MM.1S (cell line): ENCODE measurements at regions not wholly inside any gene's neighbourhood (a gene's known extent, or its start where the extent isn't known, plus 50 kb on each side); places are given as distances from the start of the nearest gene placed in this dataset.

Experiments
- DNase-seq: peaks from one replicate; pipeline ENCODE4 v3.0.0-alpha.2; 2015
- H2AFZ ChIP-seq: fragments of 300-600 bp; sonication (generic); 2 replicates; pipeline ENCODE4 v1.6.0; 2016; ENCODE audit warnings: antibody characterized with exemption, low read length
- H3F3A ChIP-seq: fragments of 300-600 bp; sonication (generic); 2 replicates; pipeline ENCODE4 v1.6.1; 2016; ENCODE audit warnings: mild to moderate bottlenecking, antibody characterized with exemption, low read length, moderate library complexity, mixed read lengths; ENCODE audit not compliant: insufficient read depth
- H3K27ac ChIP-seq: fragments of 300-600 bp; sonication (generic); 2 replicates; pipeline ENCODE4 v1.5.1; 2016; ENCODE audit warnings: mild to moderate bottlenecking, low read length
- H3K27me3 ChIP-seq: fragments of 300-600 bp; sonication (generic); replicated peaks from 2 replicates; pipeline ENCODE4 v1.6.0; 2016; ENCODE audit warnings: low read length; ENCODE audit not compliant: insufficient read depth
- H3K36me3 ChIP-seq: fragments of 300-600 bp; sonication (generic); replicated peaks from 2 replicates; pipeline ENCODE4 v1.6.1; 2016; ENCODE audit warnings: mild to moderate bottlenecking, low read length, mixed read lengths; ENCODE audit not compliant: insufficient read depth
- H3K4me1 ChIP-seq: fragments of 300-600 bp; sonication (generic); 2 replicates; pipeline ENCODE4 v1.6.1; 2016; ENCODE audit warnings: low read length, mixed read lengths
- H3K4me2 ChIP-seq: fragments of 300-600 bp; sonication (generic); 2 replicates; pipeline ENCODE4 v1.6.0; 2016; ENCODE audit warnings: low read depth, low read length
- H3K4me3 ChIP-seq: fragments of 300-600 bp; sonication (generic); 2 replicates; pipeline ENCODE4 v1.5.1; 2016; ENCODE audit warnings: low read length, mixed read lengths
- H3K79me2 ChIP-seq: fragments of 300-600 bp; sonication (generic); 2 replicates; pipeline ENCODE4 v1.6.1; 2016; ENCODE audit warnings: mixed run types, low read length, mixed read lengths
- H3K9ac ChIP-seq: fragments of 300-600 bp; sonication (generic); 2 replicates; pipeline ENCODE4 v1.6.1; 2016; ENCODE audit warnings: low read length, mixed read lengths
- H3K9me2 ChIP-seq: fragments of 300-600 bp; sonication (generic); replicated peaks from 2 replicates; pipeline ENCODE4 v1.6.1; 2016; ENCODE audit warnings: mild to moderate bottlenecking, low read length, mixed read lengths; ENCODE audit not compliant: insufficient read depth
- H3K9me3 ChIP-seq: fragments of 300-600 bp; sonication (generic); replicated peaks from 2 replicates; pipeline ENCODE4 v1.6.1; 2016; ENCODE audit warnings: mild to moderate bottlenecking, low read length, mixed read lengths; ENCODE audit not compliant: insufficient read depth
- H4K20me1 ChIP-seq: fragments of 300-600 bp; sonication (generic); 2 replicates; pipeline ENCODE4 v1.6.1; 2016; ENCODE audit warnings: mild to moderate bottlenecking, low read length, moderate library complexity, mixed read lengths; ENCODE audit not compliant: insufficient read depth
- EZH2 ChIP-seq: fragments of 300-600 bp; sonication (generic); optimal IDR thresholded peaks from 2 replicates; pipeline ENCODE3; 2017; ENCODE audit warnings: low read depth, mild to moderate bottlenecking, antibody characterized with exemption, low read length, mixed read lengths
- EZH2phosphoT487 ChIP-seq: fragments of 300-600 bp; sonication (generic); IDR thresholded peaks from 2 replicates; pipeline ENCODE4 v1.6.1; 2018; ENCODE audit warnings: antibody characterized with exemption, low read length
- TF ChIP-seq, protein P1 (sequence below): fragments of 300-600 bp; sonication (generic); IDR thresholded peaks from 2 replicates; pipeline ENCODE4 v1.5.1; 2016; ENCODE audit warnings: antibody characterized with exemption, low read length, mixed read lengths

DNA sequence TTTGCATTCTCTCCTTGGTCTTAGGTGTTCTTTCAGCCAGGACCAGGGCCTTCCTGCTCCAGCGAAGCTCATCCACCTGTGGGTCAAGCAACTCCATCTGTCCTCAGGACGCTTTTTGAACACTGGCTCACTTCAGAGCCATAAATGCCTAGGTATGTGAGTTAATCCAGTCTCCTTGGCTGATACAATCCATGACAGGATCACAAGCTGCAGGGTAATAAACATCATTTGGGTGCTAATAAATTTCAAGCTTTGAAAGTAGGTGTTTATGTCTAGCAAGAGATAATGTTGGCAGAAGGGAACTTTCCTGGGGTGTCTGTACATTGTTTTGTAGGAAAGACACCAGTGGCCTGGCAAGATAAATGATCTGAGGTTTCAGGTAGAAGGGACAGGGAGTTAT, 159.2 kb upstream of the TUT7 start:
- Histone ChIP-seq H2AFZ (no peak overlapping the region), H3K27me3 (no peaks in the 10 kb centered on the region), H3K36me3 (no peaks in the 10 kb centered on the region), H4K20me1 (no peaks in the 10 kb centered on the region), H3K9me3 (no peaks in the 10 kb centered on the region), H3F3A (no peaks in the 10 kb centered on the region), H3K4me1 (no peaks in the 10 kb centered on the region), H3K79me2 (no peaks in the 10 kb centered on the region), H3K9ac (no peak overlapping the region), H3K4me2 (no peak overlapping the region), H3K27ac (no peak overlapping the region), H3K4me3 (no peak overlapping the region), H3K9me2 (no peaks in the 10 kb centered on the region)
- DNase-seq, result no peak
- TF ChIP-seq EZH2phosphoT487 (no peak), EZH2 (no peak)
- TF ChIP-seq, protein P1, sequence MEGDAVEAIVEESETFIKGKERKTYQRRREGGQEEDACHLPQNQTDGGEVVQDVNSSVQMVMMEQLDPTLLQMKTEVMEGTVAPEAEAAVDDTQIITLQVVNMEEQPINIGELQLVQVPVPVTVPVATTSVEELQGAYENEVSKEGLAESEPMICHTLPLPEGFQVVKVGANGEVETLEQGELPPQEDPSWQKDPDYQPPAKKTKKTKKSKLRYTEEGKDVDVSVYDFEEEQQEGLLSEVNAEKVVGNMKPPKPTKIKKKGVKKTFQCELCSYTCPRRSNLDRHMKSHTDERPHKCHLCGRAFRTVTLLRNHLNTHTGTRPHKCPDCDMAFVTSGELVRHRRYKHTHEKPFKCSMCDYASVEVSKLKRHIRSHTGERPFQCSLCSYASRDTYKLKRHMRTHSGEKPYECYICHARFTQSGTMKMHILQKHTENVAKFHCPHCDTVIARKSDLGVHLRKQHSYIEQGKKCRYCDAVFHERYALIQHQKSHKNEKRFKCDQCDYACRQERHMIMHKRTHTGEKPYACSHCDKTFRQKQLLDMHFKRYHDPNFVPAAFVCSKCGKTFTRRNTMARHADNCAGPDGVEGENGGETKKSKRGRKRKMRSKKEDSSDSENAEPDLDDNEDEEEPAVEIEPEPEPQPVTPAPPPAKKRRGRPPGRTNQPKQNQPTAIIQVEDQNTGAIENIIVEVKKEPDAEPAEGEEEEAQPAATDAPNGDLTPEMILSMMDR, result no peak

DNA sequence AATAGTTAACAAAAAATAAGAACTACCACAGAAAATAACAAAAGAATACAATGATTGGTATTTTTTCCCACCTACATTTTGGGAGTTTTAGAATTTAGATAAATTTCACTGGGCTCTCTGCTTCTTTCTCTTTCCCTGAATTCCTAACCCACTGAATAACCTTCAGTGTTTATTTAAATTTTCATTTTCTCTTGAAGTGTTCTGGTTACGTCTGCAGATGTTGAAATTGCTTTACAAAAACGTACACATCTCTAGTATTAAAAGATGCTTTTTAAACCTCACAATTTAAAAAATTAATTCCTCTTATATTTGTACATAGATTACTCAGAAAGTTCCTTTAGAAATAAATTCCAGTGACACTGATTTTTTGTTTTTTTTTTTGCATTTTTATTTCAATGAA, 158.7 kb upstream of the TUT7 start:
- Histone ChIP-seq H3K27ac (no peak overlapping the region), H3K4me1 (no peaks in the 10 kb centered on the region), H3F3A (no peaks in the 10 kb centered on the region), H3K4me3 (no peak overlapping the region), H3K36me3 (no peaks in the 10 kb centered on the region), H3K4me2 (no peak overlapping the region), H3K9ac (no peak overlapping the region), H3K79me2 (no peaks in the 10 kb centered on the region), H2AFZ (no peak overlapping the region), H4K20me1 (no peaks in the 10 kb centered on the region), H3K27me3 (no peaks in the 10 kb centered on the region), H3K9me2 (no peaks in the 10 kb centered on the region), H3K9me3 (no peaks in the 10 kb centered on the region)
- DNase-seq, result no peak
- TF ChIP-seq EZH2 (no peak), EZH2phosphoT487 (no peak)
- TF ChIP-seq, protein P1, result no peak

DNA sequence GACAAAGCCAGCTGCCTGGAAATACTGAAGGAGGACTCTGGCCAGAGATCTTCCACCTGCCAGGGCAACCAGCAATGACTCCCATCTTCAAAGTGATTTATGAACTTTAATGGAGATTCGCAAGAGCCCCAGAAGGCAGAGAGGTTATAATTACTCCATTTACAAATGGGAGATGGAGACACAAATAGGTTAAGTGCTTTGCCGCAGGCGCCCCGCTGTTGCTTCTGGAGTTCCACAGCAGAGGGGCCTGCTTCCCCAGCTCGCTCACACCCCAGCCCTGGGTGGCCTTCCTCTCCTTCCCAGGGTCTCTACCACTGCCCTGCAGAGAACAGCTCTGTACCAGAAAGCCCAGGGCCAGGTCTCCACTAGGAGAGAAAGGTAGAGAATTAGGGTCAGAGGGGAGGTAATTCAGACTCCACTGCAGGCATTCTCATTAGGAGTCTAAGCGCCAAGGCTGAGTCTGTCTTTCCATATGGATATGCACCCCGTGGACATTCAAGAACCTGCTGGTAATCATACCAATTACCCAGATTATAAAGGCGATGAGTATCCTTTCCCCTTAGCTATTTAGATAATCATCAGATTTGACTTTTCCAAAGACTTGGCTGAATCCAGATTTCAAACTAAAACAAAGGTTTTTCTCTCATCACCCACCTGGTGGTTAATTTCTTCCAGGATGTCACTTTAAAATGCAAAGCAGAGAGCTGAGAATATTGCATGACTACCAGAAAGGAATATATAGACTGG, 157.6 kb upstream of the TUT7 start:
- no peak overlapping the region for H3K9ac ChIP-seq
- H3K4me1 ChIP-seq, result no peaks in the 10 kb centered on the region
- H3K4me2 ChIP-seq, result no peak overlapping the region
- no peaks in the 10 kb centered on the region for H3K36me3 ChIP-seq
- H4K20me1 ChIP-seq, result no peaks in the 10 kb centered on the region
- no peaks in the 10 kb centered on the region for H3K27me3 ChIP-seq
- H3K27ac ChIP-seq, result no peak overlapping the region
- no peaks in the 10 kb centered on the region for H3K9me3 ChIP-seq
- H3K4me3 ChIP-seq, result no peak overlapping the region
- H2AFZ ChIP-seq, result no peak overlapping the region
- TF ChIP-seq, protein P1, result no peak
- TF ChIP-seq EZH2 (no peak), EZH2phosphoT487 (no peak)
- no peaks in the 10 kb centered on the region for H3K79me2 ChIP-seq
- DNase-seq, result no peak
- H3F3A ChIP-seq, result no peaks in the 10 kb centered on the region
- no peaks in the 10 kb centered on the region for H3K9me2 ChIP-seq
